GM06990 (cell line): ENCODE measurements at regions not wholly inside any gene's neighbourhood (a gene's known extent, or its start where the extent isn't known, plus 50 kb on each side); places are given as distances from the start of the nearest gene placed in this dataset.

ENCODE experiments used
- DNase-seq: peaks from one replicate; pipeline ENCODE4 v3.0.0-alpha.2; 2011; ENCODE audit not compliant: insufficient read length; ENCODE audit errors: extremely low read depth
- H3K27me3 ChIP-seq: replicated peaks from 2 replicates; pipeline ENCODE4 v1.6.0; 2011; ENCODE audit warnings: low read length; ENCODE audit not compliant: control insufficient read depth, insufficient read depth
- H3K36me3 ChIP-seq: 2 replicates; pipeline ENCODE4 v1.5.1; 2011; ENCODE audit warnings: low read length; ENCODE audit not compliant: control insufficient read depth, insufficient read depth
- H3K4me3 ChIP-seq: replicated peaks from 2 replicates; pipeline ENCODE4 v1.5.1; 2011; ENCODE audit warnings: low read depth, mild to moderate bottlenecking, control low read depth, low read length
- CTCF ChIP-seq: IDR thresholded peaks from 2 replicates; pipeline ENCODE4 v1.5.1; 2011; ENCODE audit warnings: low read length, control low read depth, mild to moderate bottlenecking, inconsistent platforms; ENCODE audit not compliant: insufficient read depth, poor library complexity, severe bottlenecking

DNA sequence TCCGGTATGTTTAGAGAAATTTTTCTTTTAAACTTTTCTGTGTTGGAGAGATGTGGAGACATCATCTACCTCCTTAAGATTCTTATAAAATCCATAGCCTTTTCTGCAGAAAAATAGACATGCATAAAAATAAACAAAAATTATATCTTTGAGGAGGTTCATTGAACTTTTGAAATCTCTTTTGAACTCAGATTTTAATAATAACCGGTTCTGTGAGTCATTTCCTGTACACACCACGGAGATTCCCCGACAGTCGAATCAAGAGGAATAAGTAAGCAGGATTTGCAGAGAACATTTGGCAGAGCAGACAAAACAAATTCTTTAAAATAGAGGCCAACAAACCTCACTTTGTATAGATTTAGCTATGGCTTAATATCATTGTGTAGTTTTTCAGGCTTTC, 918.7 kb upstream of the POU3F4 start:
- no peak for TF ChIP-seq CTCF
- no peaks in the 10 kb centered on the region for H3K36me3 ChIP-seq
- no peak overlapping the region for H3K4me3 ChIP-seq
- no peaks in the 10 kb centered on the region for H3K27me3 ChIP-seq
- DNase-seq, result no peak

DNA sequence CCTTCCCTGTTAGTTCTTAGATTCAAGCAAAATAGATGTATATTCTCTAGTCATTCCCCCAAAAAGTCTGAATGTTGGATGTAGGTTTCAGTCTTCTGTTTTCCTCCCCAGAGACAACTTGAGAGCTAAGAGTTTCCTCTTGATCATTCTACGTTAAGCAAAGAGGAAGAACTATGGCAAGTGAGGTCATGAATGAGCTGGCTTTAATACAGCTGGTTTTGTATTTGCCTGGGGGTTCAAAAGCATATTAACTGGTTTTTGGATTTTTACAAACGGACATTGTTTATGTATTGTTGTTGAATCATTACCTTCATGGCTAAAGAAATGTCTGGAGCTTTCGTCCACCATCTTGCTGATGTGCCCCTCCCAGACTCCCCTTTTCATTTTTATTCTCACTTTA, 916.7 kb upstream of the POU3F4 start:
- Histone ChIP-seq H3K27me3 (no peaks in the 10 kb centered on the region), H3K4me3 (no peak overlapping the region), H3K36me3 (no peaks in the 10 kb centered on the region)
- no peak for DNase-seq
- TF ChIP-seq CTCF, result no peak

GRCh38 chrX:82626978-82627377, 881.1 kb upstream of the POU3F4 start:
- no peak for DNase-seq
- H3K27me3 ChIP-seq, result no peaks in the 10 kb centered on the region
- no peaks in the 10 kb centered on the region for H3K36me3 ChIP-seq
- TF ChIP-seq CTCF, result no peak
- H3K4me3 ChIP-seq, result no peak overlapping the region

GRCh38 chrX:82627568-82627967, 880.5 kb upstream of the POU3F4 start:
- TF ChIP-seq CTCF, result no peak
- DNase-seq, result no peak
- no peak overlapping the region for H3K4me3 ChIP-seq

DNA sequence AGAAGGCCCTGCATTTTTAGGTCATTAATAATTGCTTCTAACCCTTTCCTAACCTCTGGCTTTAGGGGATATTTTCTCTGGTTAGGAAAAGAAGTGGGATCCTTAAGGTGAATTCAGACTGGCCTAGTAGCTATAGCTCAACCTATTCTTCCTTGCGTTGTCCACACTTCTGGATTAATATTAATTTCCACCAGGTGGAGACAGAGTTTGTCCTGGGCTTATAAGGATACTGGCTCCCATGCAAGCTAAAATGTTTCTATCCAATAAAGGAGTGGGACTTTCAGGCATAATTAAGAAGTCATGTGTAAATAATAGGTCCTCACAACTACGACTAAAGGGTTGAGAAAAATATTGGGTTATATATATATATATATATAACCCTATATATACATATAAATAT, 860.0 kb upstream of the POU3F4 start:
- no peak overlapping the region for H3K4me3 ChIP-seq
- no peaks in the 10 kb centered on the region for H3K36me3 ChIP-seq
- H3K27me3 ChIP-seq, result no peaks in the 10 kb centered on the region
- DNase-seq, result no peak
- no peak for TF ChIP-seq CTCF

More at GRCh38 chrX:82627568-82627967, 880.5 kb upstream of the POU3F4 start:
- H3K36me3 ChIP-seq, result no peaks in the 10 kb centered on the region
- no peaks in the 10 kb centered on the region for H3K27me3 ChIP-seq

- Histone ChIP-seq H3K4me3 (no peak overlapping the region), H3K27me3 (no peaks in the 10 kb centered on the region), H3K36me3 (no peaks in the 10 kb centered on the region)
- TF ChIP-seq CTCF, result no peak
- DNase-seq, result no peak
These were observed 858.4 kb upstream of the POU3F4 start for GRCh38 chrX:82649645-82650044.
